Hindlimb muscle (tissue), 1 donor: ENCODE measurements at regions not wholly inside any gene's neighbourhood (a gene's known extent, or its start where the extent isn't known, plus 50 kb on each side); places are given as distances from the start of the nearest gene placed in this dataset.
"Not testable (repeated sequence)": the region's sequence is repeated elsewhere in the genome, so short reads cannot be mapped to it uniquely, and the experiment has no call there.

Experiments used
- DNase-seq: peaks from one replicate; pipeline ENCODE4 v3.0.0-alpha.2; 2013

DNA sequence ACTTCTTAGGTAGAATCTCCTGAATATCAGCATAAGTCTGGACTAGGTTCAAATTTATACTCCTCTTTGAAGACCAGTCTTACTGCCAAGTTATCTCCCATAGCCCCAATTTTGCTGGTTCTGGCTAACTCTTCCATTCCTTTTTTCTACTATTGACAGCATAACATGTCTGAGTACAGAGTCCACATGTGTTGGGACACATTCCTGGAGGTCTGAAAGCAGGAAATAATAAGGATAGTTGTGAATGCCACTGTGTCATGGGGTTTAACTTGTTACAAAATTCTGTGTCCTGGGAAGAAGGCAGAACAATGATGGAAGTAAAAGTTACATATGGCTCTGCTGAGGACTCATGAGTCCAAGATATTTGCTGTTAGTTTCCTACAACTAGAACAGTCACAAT is 57.4 kb upstream of the ZBTB20 start:
- no peak for DNase-seq

DNA sequence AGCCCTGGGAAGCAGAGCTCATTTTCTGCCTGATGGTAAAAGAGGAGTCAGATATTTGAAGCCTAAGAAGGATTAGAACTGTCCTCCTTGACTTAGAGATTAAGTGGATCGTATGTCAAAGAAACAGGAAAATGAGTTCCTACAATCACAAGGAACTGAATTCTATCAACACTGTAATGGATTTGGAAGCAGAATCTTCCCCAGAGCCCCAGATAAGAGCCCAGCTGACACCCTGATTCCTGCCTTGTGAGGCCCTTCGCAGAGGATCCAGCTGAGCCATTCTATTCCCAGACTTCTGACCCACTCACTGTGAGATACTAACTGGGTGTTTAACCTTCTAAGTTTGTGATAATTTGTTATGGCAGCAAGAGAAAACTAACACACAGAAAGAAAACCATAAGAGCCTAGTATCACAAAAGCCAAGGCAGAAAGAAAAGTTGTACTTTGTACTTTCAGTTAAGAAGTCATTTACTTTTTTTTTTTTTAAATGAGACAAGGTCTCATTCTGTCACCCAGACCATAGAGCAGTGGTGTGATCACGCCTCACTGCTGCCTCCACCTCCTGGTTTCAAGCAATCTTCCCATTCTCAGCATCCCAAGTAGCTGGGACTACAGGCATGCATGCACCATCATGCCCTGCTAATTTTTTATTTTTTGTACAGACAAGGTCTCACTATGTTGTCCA is 61.1 kb upstream of the ZBTB20 start:
- DNase-seq = no peak

DNA sequence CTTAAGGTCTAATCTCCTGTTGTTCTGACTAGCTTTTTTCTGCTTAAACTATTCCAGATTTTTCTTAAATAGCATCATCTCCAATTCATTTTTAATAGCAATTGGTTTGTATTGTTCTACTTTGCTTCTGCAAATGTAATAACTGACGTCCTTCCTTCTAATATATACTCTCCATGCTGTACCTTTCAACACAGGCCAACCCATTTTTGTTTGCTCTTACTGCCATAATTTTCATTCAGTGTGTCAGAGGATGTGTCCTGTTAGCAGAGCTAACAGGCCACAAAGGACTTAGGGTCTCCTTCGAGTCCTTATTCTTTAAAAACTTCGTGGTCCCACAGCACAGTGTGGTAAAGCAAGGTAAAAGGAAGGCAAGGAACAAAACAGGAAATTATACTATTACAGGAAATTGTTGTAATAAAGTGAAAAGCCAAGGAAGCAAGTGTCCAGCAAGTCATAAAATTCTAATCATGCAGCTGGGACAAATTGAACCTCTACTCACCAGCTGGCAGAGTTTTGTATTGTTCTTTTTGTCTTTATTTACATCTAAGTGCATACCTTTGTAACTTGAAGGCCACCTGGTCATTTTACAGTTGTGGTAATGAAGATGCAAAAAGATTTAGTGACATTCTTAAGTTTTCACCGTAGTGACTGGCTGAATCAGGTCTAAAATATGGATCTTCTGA is 64.9 kb upstream of the ZBTB20 start:
- DNase-seq = no peak

DNA sequence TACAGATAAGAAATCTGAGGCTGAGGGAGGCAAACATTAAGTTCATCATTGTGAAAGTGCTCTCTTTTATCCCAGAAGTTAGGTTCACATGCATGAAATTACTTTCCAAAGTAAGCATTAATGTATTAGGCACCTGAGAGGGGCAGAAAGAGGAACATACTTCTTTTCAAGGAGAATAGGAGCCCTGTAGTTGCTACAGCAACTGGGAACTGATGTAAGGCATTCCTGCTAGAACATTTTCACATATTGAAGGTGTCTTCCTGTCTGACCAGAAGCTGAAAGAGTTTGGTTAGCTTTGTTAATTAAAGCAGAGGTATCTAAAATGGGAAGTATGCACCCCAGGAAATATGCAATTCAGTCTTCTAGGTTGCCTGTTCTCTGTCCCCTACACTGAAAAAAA is 65.5 kb upstream of the ZBTB20 start:
- DNase-seq = no peak

DNA sequence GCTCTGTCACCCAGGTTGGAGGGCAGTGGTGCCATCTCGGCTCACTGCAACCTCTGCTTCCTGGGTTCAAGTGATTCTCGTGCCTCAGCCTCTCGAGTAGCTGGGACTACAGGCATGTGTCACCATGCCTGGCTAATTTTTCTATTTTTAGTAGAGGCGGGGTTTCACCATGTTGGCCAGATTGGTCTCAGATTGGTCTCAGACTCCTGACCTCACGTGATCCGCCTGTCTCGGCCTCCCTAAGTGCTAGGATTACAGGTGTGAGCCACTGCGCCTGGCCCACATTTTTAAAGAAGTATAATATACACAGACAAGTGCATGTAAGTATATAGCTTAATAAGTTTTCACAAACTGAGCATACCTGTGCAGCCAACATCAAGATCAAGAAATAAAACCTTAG is 66.0 kb upstream of the ZBTB20 start:
- not testable (repeated sequence) for DNase-seq

DNA sequence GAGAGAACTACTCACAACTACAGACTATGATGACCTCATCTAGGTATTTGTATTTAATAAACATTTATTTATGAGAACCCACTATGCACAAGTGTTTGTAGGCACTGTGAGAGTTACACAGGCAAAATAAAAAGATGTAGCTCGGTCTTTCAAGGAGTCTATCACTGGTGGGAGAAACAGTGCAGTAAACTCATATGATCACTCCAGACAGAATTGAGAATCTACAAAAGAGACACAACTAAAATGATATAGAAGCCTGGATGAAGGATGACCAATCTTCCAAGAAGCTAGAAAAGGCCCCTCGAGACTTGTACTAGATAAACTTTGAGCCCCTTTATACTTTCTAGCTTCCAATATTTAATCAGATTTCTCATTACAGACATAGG is 70.2 kb upstream of the ZBTB20 start:
- DNase-seq = no peak

DNA sequence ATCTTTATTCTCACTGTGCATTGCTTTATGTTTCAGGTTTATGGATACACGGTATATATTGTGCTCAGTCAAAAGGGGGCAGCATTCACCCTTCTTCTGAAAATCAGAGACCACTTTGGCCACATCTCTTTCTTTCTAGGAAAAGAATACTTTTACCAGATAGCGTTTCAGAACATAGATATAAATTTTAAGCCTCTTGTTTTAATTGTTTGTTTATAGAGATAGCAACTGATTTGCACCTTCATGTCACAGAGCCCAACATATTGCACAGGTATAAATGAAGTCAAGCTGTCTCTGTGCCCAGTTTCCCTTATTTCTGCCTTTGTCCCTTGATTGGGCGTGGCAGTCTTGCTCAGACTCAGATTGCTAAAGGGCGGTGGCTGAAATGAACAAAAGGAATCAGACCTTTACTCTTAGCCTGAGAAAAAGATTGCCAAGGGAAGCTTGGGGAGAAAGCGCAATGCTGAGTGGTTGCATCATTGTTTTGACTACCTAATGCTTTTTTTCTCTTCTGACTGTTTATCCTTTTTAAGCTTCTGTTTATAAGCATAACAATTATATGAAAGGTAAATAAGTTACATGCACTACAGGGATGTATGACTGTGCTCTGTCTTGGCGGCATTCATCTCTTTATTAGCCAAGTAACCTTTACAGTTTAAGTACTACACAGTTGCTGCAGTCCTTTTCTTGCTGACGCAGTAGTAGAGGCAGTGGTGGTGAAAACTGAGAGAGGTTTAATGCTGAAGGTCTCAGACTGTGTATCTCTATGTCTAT is 70.8 kb upstream of the ZBTB20 start:
- DNase-seq = peak; percentile 66

DNA sequence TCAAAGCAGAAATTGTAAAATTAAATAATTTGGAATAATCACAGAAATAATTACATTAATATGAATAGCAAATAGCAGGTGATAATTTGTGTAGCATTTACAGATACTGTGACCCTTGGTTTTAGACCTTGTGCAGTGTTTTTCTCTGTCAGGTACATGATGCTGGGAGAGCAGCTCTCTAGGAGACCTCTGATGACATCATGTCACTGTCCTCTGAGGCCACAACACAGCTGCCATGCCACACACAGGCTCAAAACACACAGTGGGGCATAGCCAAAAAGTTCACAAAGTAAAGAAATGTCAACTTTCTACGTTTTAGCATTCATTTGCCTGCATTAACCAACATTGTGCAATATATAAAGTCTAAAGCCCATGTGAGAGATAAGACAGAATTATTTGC is 71.8 kb upstream of the ZBTB20 start:
- no peak for DNase-seq

DNA sequence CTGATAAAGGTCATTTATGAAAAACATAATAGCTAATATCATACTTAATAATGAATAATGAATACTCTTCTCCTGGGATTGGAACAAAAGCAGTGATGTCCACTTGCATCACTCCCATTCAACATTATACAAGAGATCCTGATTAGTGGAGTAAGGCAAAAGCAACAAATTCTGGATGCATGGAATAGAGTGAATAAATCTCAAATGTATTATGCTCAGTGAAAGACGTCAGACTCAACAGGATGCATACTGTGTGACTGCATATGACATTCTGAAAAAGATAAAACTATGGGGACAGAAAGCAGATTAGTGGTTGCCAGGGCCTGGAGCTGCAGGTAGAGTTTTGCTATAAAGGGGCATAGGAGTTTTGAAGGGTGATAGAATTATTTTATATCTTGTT is 77.6 kb upstream of the ZBTB20 start:
- DNase-seq = no peak

DNA sequence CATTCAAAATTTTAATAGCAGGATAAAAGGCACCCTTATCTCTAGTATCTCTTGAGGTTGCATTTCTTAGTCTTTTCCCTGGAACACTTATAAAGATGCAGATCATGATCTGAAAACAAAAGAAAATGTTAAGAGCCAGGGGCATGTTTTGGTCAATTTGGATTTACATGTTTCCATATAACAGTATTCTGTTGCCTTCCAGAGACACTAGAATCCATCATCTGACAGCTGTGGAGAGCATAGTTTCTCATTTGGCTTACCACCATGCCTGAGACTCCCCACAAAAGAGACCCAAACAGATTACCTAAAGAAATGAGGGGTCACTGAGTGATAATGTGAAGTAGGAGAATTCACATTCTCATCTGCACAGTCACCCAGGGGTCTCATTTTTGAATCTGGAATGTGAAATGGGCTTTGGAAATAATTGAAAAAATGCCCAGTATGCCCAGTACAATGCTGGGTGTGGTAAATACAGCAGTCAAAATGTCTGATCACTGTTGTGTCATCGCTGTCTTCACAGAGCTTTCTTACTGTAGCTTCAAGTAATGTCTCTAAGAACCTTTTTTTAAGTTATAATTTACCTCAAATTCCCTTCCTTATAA is 79.9 kb upstream of the ZBTB20 start:
- no peak for DNase-seq

DNA sequence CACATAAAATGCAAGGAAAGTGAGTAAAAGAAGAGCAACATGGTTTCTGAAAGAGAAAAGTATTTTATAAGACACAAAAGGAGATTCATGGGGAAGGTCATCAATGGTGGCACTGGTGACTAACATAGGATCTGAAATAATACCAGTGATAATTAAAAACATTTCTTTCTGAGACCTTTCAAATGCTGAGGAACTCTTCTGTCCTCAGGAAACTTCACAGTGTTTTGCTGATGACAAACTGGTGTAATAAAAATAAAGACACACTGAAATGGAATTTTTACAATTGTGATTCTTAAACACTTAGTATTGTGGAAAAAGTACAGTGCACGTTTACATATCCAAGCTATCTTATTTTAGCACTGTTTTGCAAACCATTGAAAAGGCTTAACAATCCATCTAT is 80.4 kb upstream of the ZBTB20 start:
- DNase-seq = no peak

DNA sequence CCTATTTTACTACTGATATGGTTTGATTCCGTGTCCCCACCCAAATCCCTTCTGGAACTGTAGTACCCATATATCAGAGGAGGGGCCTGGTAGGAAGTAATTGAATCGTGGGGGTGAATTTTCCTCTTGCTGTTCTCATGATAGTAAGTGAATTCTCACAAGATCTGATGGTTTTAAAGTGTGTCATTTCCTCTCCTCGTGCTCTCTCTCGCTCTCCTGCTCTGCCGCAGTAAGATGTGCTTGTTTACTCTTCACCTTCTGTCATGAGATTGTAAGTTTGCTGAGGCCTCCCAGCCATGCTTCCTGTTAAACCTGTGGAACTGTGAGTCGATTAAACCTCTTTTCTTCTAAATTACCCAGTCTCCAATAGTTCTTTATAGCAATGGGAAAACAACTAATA is 81.2 kb upstream of the ZBTB20 start:
- DNase-seq = no peak

DNA sequence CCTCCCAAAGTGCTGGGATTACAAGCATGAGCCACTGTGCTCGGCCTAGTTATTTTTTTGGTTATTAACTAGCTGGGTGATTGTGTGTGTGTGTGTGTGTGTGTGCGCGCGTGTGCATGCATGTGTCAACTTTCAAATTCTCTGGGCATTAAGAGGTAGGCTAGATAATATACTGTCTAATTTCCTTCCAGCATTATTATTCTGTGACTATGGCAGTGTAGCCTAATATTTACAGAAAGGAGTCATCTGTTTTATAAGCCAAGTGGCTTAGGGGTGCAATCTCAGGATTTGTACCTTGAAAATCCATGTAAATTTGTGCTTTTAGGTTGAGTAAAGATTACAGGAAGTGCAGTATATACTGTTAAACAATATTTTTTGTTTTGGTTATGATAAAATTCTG is 85.1 kb upstream of the ZBTB20 start:
- DNase-seq = no peak

DNA sequence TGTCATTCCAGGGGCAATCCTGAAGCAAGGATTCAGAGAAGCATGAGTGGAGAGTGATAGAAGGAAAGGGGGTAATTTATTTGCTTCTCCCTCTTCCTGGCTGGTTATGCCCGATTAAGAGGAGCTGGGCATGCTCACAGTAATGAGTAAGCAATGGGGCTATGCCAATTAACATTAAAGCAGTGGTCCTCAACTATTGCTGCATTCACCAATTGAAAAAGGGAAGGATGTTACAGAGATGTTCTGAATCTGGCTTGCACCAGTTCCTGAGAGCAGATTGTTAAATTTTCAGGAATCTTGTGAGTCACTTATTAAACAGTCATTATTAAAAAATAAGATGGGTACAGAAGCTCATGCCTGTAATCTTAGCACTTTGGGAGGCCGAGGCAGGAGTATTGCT is 85.9 kb upstream of the ZBTB20 start:
- no peak for DNase-seq

DNA sequence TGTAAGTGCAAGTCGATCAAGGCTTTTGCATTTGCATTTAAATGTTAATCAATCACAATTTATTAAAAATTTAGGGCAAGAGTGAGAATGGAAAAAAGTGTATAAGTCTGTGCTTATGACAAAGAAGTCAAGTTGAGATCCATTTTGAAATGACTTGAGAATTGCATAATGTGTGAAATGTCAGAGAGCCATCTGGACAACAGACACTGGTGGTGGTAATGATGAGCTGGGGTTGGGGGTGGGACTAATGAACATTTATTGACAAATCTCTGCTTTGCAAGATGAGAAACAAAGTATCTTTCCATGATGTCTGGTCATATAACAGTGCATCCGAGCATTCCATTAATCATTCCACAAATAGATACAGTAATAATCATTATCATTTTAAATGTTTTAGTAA is 89.4 kb upstream of the ZBTB20 start:
- no peak for DNase-seq

DNA sequence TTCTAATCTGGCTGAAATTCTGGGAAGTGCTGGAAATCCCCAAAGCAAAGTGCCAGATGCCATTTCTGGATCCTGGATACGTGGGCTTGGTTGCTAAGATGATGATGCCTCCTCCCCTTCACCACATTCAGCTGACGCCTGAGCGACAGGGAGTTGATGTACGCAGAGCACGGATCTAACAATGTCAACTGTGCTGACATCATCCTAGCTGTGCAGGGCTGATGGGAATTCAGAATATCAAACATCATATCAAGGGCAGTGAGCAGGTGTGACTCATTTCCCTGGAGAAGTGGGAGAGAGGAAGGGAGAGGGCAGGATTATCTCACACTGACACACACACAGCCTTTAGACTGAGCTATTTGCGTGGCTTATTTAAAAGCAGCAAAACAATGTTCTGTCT is 92.6 kb upstream of the ZBTB20 start:
- DNase-seq = peak; percentile 33

DNA sequence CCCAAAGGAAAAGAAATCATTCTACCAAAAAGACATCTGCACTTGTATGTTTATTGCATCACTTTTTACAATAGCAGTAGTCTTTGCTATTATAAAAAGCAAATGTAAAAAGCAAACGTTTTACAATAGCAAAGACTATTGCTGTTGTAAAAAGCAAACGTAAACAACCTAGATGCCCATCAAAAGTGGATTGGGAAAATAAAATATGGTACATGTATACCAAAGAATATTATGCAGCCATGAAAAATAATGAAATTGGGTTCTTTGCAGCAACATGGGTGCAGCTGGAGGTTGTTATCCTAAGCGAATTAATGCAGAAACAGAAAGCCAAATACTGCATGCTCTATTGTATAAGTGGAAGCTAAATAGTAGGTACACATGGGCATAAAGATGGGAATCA is 97.3 kb upstream of the ZBTB20 start:
- no peak for DNase-seq

DNA sequence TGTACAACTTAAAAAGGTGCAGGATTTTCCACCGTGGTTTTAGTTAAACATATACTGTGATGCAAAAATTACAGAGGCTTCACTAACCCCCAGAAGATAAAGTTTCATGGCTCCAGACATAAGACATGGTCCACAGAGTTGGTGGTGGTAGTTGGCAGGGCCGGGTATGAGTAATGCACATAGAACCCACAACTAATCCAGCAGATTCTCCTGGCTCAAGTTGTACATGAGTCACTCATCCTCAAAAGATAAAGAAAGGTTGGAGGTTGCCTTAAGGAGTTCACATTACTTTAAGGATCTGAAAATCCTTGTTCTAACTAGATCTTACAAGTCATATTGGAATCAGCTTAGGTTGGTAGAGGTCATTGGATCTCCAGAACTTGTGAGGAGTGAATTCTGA is 98.3 kb upstream of the ZBTB20 start:
- no peak for DNase-seq

DNA sequence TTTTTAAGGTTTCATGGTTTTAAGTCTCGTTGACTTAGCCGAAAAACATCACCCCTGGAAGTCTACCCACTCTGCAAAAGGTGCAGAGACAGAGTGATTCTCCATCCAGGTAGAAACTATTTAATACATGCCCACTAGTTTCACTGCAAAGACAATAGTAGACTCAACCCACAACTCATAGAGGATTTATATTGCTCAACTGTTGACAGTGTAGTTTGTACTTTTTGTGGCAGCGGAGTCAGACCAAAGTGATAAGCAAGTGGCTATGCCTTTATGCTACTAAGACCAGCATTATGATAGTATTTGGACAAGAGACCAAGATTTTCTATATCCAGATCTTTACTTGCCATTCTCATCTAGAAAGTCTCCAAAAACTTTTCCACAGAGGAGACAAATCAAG is 98.8 kb upstream of the ZBTB20 start:
- DNase-seq = no peak

DNA sequence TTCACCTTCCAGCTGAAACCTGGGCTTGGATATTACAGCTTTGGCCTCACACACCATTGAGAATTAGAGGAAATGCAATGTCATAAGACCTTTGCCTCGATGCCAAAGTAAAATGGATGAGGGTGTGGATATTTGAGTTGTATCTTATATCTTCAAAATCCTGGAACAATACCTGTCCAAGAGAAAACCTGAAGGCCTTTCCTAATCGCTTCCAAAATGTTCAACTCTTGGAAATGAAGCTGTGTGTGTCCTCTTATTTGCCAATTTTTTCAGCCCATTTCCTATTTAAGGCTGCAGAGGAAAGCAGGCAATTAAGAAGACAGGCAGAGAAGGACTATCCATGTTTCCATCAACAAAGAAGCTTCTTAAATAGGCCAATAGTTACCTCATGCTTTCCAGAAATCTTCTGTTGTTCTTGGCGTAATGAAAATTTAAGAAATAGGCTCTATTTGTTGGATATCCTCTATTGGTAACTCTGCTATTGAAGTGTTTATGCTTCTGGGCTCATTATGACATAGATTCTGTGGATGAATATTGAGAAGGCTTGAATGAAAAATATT is 99.5 kb upstream of the ZBTB20 start:
- DNase-seq = peak; percentile 12

DNA sequence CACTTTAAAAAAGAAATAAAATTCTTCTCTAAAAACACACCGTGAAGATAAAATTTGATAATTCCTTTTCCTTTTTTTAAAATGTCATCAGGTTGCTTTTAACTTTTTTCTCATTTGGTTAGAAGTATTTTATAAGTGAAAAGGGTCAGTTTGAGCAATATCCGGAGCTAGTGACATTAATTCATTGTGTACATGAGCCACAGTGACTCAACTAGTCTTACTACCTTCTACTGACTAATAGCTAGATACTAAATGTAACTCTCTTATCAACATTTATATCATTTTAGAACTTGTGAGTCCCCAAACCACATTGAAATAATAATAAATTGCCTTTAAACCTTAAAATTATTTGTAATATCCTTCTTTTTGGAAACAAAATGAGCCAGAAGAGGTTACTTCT is 101.2 kb upstream of the ZBTB20 start:
- DNase-seq = no peak

DNA sequence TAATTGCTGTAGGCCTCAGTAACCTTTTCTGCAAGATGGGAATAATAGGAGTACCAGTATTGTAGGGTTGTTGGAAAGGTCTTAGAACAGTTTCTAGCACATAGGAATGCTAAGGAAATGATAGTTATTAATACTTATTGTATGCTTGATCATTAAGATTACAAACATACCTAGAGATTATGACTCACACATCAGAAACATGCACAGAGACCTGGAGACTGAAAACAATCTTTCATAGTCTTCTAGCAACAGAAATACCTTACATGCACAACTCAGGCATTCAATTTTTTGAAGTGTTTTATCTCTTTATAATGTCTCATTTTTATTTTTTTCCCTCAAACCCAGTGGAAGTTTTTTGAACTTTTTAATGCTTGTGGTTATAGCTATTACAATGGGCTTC is 104.4 kb upstream of the ZBTB20 start:
- no peak for DNase-seq

DNA sequence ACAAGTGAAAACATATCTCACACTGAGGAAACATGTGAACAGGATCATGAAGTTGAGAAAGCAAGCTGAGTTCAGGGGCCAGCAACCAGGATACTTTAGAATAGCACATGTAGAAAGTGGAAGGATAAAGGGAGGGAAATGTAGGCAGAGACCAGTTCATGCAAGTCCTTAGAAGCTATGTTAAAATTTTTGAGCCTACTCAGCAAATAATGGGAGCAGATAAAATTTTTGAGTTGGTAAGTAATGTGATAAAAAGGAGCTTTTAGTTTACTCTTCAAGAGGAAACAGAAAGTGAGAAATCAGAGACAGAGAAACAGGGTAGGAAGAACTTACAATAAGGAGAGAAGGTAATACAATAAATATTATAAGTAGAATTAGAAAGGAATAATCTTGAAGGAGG is 105.6 kb upstream of the ZBTB20 start:
- no peak for DNase-seq
